ENCODE measurements at regions not wholly inside any gene's neighbourhood (a gene's known extent, or its start where the extent isn't known, plus 50 kb on each side); places are given as distances from the start of the nearest gene placed in this dataset.

DNA sequence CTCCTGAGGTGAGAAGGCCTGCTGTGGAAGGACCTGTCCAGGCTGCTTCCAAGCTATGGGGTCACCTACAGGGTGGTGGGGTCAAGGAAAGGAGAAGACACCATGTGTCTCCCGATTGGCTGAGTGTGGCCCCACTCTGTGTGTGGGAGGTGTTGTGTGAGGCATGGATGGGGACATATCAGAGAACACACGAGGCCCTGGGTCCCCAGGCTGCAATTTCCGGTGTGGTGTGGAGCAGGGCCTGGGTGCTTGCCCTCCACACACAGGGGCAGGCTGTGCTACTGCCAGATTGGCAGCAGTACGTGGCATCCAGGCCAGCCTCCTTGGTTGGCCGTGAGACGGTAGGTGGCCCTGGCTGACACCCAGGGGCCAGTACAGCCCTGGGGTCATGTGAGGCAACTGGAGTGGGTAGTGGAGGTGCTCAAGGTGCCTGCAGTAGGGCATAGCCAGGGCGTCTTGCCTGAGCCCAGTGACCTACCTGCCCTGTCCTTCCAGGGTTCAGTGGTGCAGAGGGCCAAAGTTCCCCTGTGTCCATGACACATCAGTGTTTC lies 233.8 kb downstream of the SNRPN start:
- TF ChIP-seq, protein P1, sequence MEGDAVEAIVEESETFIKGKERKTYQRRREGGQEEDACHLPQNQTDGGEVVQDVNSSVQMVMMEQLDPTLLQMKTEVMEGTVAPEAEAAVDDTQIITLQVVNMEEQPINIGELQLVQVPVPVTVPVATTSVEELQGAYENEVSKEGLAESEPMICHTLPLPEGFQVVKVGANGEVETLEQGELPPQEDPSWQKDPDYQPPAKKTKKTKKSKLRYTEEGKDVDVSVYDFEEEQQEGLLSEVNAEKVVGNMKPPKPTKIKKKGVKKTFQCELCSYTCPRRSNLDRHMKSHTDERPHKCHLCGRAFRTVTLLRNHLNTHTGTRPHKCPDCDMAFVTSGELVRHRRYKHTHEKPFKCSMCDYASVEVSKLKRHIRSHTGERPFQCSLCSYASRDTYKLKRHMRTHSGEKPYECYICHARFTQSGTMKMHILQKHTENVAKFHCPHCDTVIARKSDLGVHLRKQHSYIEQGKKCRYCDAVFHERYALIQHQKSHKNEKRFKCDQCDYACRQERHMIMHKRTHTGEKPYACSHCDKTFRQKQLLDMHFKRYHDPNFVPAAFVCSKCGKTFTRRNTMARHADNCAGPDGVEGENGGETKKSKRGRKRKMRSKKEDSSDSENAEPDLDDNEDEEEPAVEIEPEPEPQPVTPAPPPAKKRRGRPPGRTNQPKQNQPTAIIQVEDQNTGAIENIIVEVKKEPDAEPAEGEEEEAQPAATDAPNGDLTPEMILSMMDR (IDR thresholded peaks at IDR 0.05): no peak
- no peak for TF ChIP-seq POLR2A (IDR thresholded peaks at IDR 0.05)
